Gastrocnemius medialis (tissue), 4 donors: ENCODE measurements at regions not wholly inside any gene's neighbourhood (a gene's known extent, or its start where the extent isn't known, plus 50 kb on each side); places are given as distances from the start of the nearest gene placed in this dataset.

ENCODE experiments used
- POLR2A ChIP-seq, 2 donors: fragments of 450-650 bp; IDR thresholded peaks; one replicate each; pipeline ENCODE4 v1.6.1; 2017; ENCODE audit warnings: antibody characterized with exemption in 2 of 2, mild to moderate bottlenecking in 2 of 2, moderate library complexity in 2 of 2
- TF ChIP-seq, protein P1 (sequence below), 5 experiments: fragments of 450-650 bp in 3 of 5; fragments of 200-600 bp in 2 of 5; sonication (generic) in 2 of 5; IDR thresholded peaks in 4 of 5; conservative IDR thresholded peaks in 1 of 5; 1 replicate in 4 of 5; 2 replicates in 1 of 5; pipeline ENCODE4 v1.5.1; 2016 to 2019; ENCODE audit warnings: antibody characterized with exemption in 5 of 5, mild to moderate bottlenecking in 3 of 5, moderate library complexity in 3 of 5

DNA sequence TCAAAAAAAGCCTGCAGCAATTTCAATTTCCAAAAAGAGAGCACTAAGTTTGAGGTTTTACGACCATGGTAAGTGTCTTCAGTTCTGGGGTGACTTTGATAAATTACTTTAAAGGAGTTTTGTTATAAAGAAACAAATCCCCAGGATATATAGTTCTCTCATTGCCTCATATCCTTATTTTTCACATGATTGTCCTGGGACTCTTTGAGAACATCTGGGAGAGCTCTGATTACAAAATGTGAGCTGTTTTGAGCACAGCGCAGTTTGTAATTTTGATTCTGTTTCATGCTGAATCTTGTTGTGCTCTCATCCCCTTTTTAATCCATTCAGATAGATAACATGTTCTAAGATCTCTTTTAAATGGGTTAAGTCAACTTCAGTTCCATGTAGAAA is 67.7 kb upstream of the DCN start:
- TF ChIP-seq POLR2A (IDR thresholded peaks at IDR 0.05): no peak
- TF ChIP-seq, protein P1, sequence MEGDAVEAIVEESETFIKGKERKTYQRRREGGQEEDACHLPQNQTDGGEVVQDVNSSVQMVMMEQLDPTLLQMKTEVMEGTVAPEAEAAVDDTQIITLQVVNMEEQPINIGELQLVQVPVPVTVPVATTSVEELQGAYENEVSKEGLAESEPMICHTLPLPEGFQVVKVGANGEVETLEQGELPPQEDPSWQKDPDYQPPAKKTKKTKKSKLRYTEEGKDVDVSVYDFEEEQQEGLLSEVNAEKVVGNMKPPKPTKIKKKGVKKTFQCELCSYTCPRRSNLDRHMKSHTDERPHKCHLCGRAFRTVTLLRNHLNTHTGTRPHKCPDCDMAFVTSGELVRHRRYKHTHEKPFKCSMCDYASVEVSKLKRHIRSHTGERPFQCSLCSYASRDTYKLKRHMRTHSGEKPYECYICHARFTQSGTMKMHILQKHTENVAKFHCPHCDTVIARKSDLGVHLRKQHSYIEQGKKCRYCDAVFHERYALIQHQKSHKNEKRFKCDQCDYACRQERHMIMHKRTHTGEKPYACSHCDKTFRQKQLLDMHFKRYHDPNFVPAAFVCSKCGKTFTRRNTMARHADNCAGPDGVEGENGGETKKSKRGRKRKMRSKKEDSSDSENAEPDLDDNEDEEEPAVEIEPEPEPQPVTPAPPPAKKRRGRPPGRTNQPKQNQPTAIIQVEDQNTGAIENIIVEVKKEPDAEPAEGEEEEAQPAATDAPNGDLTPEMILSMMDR (IDR thresholded peaks at IDR 0.05 in 4 of 5, conservative IDR thresholded peaks at IDR 0.05 in 1 of 5): no peak
